Tibial nerve (tissue), 4 donors: ENCODE measurements at regions not wholly inside any gene's neighbourhood (a gene's known extent, or its start where the extent isn't known, plus 50 kb on each side); places are given as distances from the start of the nearest gene placed in this dataset.

Source experiments
- CTCF ChIP-seq, 5 experiments: fragments of 200-600 bp in 3 of 5; fragments of 450-650 bp in 2 of 5; sonication (generic) in 3 of 5; IDR thresholded peaks; one replicate each; pipeline ENCODE4 v1.5.1; 2016 to 2019; ENCODE audit warnings: antibody characterized with exemption in 5 of 5, mild to moderate bottlenecking in 3 of 5, moderate library complexity in 2 of 5
- EP300 ChIP-seq, 2 donors: sonication (generic); formaldehyde crosslinking; IDR thresholded peaks; one replicate each; pipeline ENCODE4 v1.6.1; 2017; ENCODE audit warnings: antibody characterized with exemption in 2 of 2, mild to moderate bottlenecking in 1 of 2
- POLR2A ChIP-seq, 2 donors: fragments of 450-650 bp; IDR thresholded peaks; one replicate each; pipeline ENCODE4 v1.6.1; 2017; ENCODE audit warnings: antibody characterized with exemption in 2 of 2, mild to moderate bottlenecking in 2 of 2, moderate library complexity in 2 of 2

DNA sequence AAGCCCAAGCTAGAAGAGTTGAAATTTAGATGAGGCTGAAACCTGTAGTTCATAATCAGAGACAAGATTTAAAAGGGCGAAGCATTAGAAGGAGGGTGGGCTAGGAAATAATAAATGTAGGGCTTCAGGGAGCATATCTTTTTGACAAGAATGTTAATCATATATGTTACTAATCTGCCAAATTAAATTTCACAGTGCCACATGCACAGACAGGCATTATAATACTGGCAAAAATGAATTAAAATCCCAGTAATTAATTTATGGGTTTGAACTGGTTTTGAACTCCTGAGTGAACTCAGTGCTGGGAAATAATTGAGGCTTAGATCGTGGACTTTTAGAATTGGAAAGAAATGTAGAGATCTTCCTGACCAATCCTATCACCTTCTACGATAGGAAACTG is 383.5 kb upstream of the IL12A start:
- TF ChIP-seq CTCF (IDR thresholded peaks at IDR 0.05) (no peak), EP300 (IDR thresholded peaks at IDR 0.05) (no peak), POLR2A (IDR thresholded peaks at IDR 0.05) (no peak)
